SU-DHL-6 (cell line): ENCODE measurements at regions not wholly inside any gene's neighbourhood (a gene's known extent, or its start where the extent isn't known, plus 50 kb on each side); places are given as distances from the start of the nearest gene placed in this dataset.

Source experiments
- H2AFZ ChIP-seq: fragments of 200-600 bp; sonication (generic); 2 replicates; pipeline ENCODE4 v1.6.1; 2014; ENCODE audit warnings: low read depth, mild to moderate bottlenecking, moderate library complexity, mixed read lengths, antibody characterized with exemption, low read length; ENCODE audit not compliant: severe bottlenecking
- H3F3A ChIP-seq: fragments of 200-600 bp; shearing (Covaris generic); 2 replicates; pipeline ENCODE4 v1.6.0; 2016; ENCODE audit warnings: antibody characterized with exemption, mild to moderate bottlenecking; ENCODE audit not compliant: insufficient read depth
- H3K27ac ChIP-seq: fragments of 200-600 bp; sonication (generic); 2 replicates; pipeline ENCODE4 v1.5.1; 2016; ENCODE audit warnings: low read depth, mild to moderate bottlenecking, low read length, moderate library complexity, mixed read lengths
- H3K27me3 ChIP-seq: fragments of 200-600 bp; sonication (generic), shearing (Covaris generic); 2 replicates; pipeline ENCODE4 v1.6.0; 2014; ENCODE audit warnings: mild to moderate bottlenecking, low read length
- H3K36me3 ChIP-seq: fragments of 200-600 bp; sonication (generic); 2 replicates; pipeline ENCODE4 v1.6.1; 2014; ENCODE audit warnings: mild to moderate bottlenecking, low read length, mixed read lengths
- H3K4me2 ChIP-seq: fragments of 300-600, 200-600 bp; shearing (Covaris generic), sonication (generic); 2 replicates; pipeline ENCODE4 v1.6.0; 2014; ENCODE audit warnings: low read length, low read depth, mild to moderate bottlenecking; ENCODE audit not compliant: poor library complexity, severe bottlenecking
- H3K4me3 ChIP-seq: fragments of 200-600 bp; sonication (generic); 2 replicates; pipeline ENCODE4 v1.5.1; 2014; ENCODE audit warnings: antibody characterized with exemption, low read length, mild to moderate bottlenecking, mixed read lengths; ENCODE audit not compliant: insufficient read depth, poor library complexity, severe bottlenecking
- H3K79me2 ChIP-seq: fragments of 200-600 bp; sonication (generic); 2 replicates; pipeline ENCODE4 v1.6.1; 2014; ENCODE audit warnings: mild to moderate bottlenecking, low read length, moderate library complexity; ENCODE audit not compliant: insufficient read depth
- H3K9ac ChIP-seq: fragments of 200-600 bp; sonication (generic); 2 replicates; pipeline ENCODE4 v1.7.0; 2014; ENCODE audit warnings: mild to moderate bottlenecking, low read length
- H3K9me2 ChIP-seq: fragments of 200-600 bp; sonication (generic); replicated peaks from 2 replicates; pipeline ENCODE4 v1.6.1; 2014; ENCODE audit warnings: low read length; ENCODE audit not compliant: insufficient read depth
- H3K9me3 ChIP-seq: fragments of 200-600 bp; sonication (generic); 2 replicates; pipeline ENCODE4 v1.6.1; 2014; ENCODE audit warnings: low read length, mixed read lengths; ENCODE audit not compliant: insufficient read depth
- H4K20me1 ChIP-seq: fragments of 200-600 bp; sonication (generic); 2 replicates; pipeline ENCODE4 v1.6.1; 2014; ENCODE audit warnings: low read depth, mild to moderate bottlenecking, antibody characterized with exemption, low read length, moderate library complexity, mixed read lengths
- EZH2phosphoT487 ChIP-seq: fragments of 200-600 bp; sonication (generic), shearing (Covaris generic); conservative IDR thresholded peaks from 2 replicates; pipeline ENCODE4 v1.6.1; 2018; ENCODE audit warnings: mild to moderate bottlenecking, antibody characterized with exemption, low read length, moderate library complexity, mixed read lengths
- TF ChIP-seq, protein P1 (sequence below): fragments of 200-600 bp; sonication (generic); IDR thresholded peaks from one replicate; pipeline ENCODE4 v1.5.1; 2017; ENCODE audit warnings: antibody characterized with exemption, mild to moderate bottlenecking, low read length, moderate library complexity; ENCODE audit not compliant: insufficient read depth, poor library complexity, severe bottlenecking

DNA sequence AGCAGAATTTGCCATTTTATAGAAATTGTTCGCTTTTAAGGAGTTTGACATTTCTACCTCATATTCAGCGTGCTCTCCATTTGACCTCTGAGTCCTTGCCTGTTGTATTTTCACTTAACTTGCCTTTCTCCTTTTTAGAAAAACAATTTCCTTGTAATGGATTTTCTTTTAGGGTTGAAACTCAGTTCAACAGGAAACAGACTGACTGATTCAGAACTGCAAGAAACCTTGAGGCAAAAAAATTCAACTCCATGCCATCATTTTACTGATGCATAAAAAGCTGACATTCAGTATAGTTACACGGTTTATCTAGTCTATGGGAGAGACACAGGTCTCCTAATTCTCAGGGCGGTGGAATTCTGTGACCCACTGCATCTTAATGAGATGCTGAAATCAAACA, 59.8 kb downstream of the MRPS30 start:
- Histone ChIP-seq H3K4me3 (no peak overlapping the region), H3F3A (no peaks in the 10 kb centered on the region), H3K4me2 (no peak overlapping the region)

DNA sequence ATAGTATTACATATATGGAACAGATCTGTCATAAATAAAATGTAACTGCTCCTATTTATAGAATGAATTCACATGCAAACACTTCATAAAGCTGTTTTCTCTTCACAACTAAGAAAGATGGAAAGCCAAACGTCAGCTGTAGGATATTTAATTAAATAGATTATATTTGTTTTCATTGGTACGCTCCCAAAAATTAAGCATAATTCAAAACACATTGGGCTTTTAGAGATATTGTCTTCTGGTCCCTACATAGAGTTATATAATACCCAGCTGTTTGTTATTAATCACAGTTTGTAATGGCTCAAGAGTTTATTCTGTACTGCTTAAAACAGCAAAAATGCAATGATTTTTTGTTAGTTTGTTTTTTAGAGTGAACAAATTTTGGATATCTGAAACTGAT, 61.2 kb downstream of the MRPS30 start:
- Histone ChIP-seq H3K27me3 (no peaks in the 10 kb centered on the region), H3K36me3 (no peaks in the 10 kb centered on the region), H3K4me3 (no peak overlapping the region), H3K4me2 (no peak overlapping the region), H3K9me2 (no peaks in the 10 kb centered on the region), H3F3A (no peaks in the 10 kb centered on the region), H3K9ac (no peak overlapping the region), H3K9me3 (no peaks in the 10 kb centered on the region), H4K20me1 (no peaks in the 10 kb centered on the region), H3K79me2 (no peaks in the 10 kb centered on the region), H3K27ac (no peak overlapping the region), H2AFZ (no peak overlapping the region)
- no peak for TF ChIP-seq EZH2phosphoT487
- TF ChIP-seq, protein P1, sequence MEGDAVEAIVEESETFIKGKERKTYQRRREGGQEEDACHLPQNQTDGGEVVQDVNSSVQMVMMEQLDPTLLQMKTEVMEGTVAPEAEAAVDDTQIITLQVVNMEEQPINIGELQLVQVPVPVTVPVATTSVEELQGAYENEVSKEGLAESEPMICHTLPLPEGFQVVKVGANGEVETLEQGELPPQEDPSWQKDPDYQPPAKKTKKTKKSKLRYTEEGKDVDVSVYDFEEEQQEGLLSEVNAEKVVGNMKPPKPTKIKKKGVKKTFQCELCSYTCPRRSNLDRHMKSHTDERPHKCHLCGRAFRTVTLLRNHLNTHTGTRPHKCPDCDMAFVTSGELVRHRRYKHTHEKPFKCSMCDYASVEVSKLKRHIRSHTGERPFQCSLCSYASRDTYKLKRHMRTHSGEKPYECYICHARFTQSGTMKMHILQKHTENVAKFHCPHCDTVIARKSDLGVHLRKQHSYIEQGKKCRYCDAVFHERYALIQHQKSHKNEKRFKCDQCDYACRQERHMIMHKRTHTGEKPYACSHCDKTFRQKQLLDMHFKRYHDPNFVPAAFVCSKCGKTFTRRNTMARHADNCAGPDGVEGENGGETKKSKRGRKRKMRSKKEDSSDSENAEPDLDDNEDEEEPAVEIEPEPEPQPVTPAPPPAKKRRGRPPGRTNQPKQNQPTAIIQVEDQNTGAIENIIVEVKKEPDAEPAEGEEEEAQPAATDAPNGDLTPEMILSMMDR = no peak

More for the DNA sequence above, 59.8 kb downstream of the MRPS30 start:
- no peak overlapping the region for H3K27ac ChIP-seq
- H4K20me1 ChIP-seq = no peaks in the 10 kb centered on the region
- H3K9me2 ChIP-seq = no peaks in the 10 kb centered on the region
- TF ChIP-seq, protein P1 = no peak
- no peak for TF ChIP-seq EZH2phosphoT487
- no peak overlapping the region for H2AFZ ChIP-seq
- no peaks in the 10 kb centered on the region for H3K36me3 ChIP-seq
- no peaks in the 10 kb centered on the region for H3K9me3 ChIP-seq
- no peaks in the 10 kb centered on the region for H3K27me3 ChIP-seq
- H3K79me2 ChIP-seq = no peaks in the 10 kb centered on the region
- H3K9ac ChIP-seq = no peak overlapping the region

DNA sequence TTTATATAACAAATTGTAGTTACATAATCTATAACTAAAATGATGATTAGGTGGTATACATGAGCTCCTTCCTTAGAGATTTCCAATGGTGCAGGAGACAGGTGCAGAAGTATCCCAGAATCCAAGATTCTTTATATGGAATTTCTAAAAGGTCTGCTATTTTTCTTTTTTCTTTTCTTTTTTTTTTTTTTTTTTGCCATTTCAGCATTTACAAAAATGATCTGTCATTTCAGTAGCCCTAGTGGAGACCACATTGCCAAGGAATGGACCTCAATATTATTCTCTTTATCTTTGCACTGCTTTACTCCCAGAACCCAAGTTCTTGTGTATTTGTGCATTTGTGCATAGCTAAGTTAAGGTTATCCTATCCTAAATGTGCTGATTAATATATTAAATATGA, 61.7 kb downstream of the MRPS30 start:
- Histone ChIP-seq H3F3A (no peaks in the 10 kb centered on the region), H3K27me3 (no peaks in the 10 kb centered on the region), H3K4me2 (no peak overlapping the region), H3K9me3 (no peaks in the 10 kb centered on the region), H3K9me2 (no peaks in the 10 kb centered on the region), H3K27ac (no peak overlapping the region), H3K36me3 (no peaks in the 10 kb centered on the region), H2AFZ (no peak overlapping the region), H3K4me3 (no peak overlapping the region), H3K79me2 (no peaks in the 10 kb centered on the region), H4K20me1 (no peaks in the 10 kb centered on the region), H3K9ac (no peak overlapping the region)
- TF ChIP-seq, protein P1 = no peak
- no peak for TF ChIP-seq EZH2phosphoT487

DNA sequence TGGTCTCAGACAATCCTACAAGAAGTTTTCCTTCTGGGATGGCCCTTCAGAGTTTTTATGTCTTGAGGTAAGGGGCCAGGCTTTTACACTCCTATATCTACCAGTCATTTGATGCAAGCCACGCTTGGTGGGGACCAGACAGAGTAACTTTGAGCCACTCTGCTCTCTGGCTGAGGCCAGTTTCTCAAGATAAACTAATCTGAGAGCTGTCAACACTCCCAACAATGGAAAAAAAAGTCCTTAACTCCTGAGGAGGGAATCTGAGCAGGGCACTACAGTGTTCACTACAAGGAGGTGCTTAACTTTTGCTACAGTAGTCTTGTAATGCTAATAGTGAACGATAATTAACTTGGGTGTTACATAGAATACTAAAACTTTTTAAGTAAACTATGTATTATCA, 62.7 kb downstream of the MRPS30 start:
- TF ChIP-seq, protein P1 = no peak
- no peak for TF ChIP-seq EZH2phosphoT487
- no peak overlapping the region for H3K27ac ChIP-seq
- no peak overlapping the region for H3K9ac ChIP-seq
- H4K20me1 ChIP-seq = no peaks in the 10 kb centered on the region
- no peaks in the 10 kb centered on the region for H3K36me3 ChIP-seq
- no peaks in the 10 kb centered on the region for H3K27me3 ChIP-seq
- H3K79me2 ChIP-seq = no peaks in the 10 kb centered on the region
- no peaks in the 10 kb centered on the region for H3K9me2 ChIP-seq
- no peaks in the 10 kb centered on the region for H3F3A ChIP-seq
- H3K9me3 ChIP-seq = no peaks in the 10 kb centered on the region
- H3K4me2 ChIP-seq = no peak overlapping the region
- no peak overlapping the region for H3K4me3 ChIP-seq
- no peak overlapping the region for H2AFZ ChIP-seq
